ENCODE measurements at regions not wholly inside any gene's neighbourhood (a gene's known extent, or its start where the extent isn't known, plus 50 kb on each side); places are given as distances from the start of the nearest gene placed in this dataset.

DNA sequence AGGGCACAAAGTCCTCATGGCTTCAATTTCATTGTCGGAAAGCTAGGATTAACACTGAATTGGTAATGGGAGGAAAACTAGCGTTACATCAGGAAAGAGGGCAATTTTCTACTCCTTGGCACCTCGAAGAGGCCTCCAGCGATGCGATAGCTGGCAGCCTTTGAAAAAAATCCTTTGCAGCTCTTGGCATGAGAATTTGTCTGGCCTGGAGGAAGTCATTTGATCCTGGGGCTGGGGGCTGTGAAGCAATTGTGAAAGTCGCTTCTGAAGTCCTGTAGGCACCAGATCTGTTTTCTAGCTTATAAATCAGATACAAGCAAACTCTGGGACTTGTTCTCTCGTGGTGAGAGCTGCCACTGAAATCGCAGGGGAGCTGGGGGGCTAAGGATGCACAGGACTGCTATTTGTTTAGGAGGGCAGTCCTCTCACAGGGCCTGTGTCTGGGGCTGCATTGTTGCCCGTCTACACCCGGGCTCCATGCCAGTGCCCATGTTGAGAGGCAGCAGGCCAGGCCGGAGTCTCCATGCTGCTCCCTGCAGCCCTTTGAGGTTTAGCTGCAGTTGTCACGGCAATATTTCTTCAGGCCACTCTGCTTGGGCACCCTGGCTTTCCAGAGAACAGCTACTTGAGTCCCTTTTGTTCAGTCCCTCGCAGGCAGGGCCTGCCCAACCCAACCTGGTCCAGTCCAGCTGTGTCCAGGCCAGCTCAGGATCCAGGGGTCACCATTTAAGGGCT is 206.8 kb upstream of the LYZL1 start:
- H4K20me1 ChIP-seq (ENCODE audit: insufficient read depth): no peaks in the 10 kb centered on the region
- no peak for DNase-seq (ENCODE audit: low read depth, low spot score)
- no peaks in the 10 kb centered on the region for H3K9me3 ChIP-seq (ENCODE audit: control insufficient read depth in 1 of 2, insufficient read depth in 1 of 2, low read depth in 1 of 2, low read length in 2 of 2)
- H3K36me3 ChIP-seq (ENCODE audit: control insufficient read depth in 1 of 2, insufficient read depth in 2 of 2, low read length in 2 of 2): no peaks in the 10 kb centered on the region
- no TSS peak for BruUV-seq (replicated peaks)
- CTCF ChIA-PET: no interaction called here
- POLR2A ChIA-PET: no interaction called here
- H3K27me3 ChIP-seq (ENCODE audit: insufficient read depth, low read length): no peaks in the 10 kb centered on the region
- no peak overlapping the region for H3K27ac ChIP-seq (ENCODE audit: low read depth, low read length)
- no peaks in the 10 kb centered on the region for H3K9me2 ChIP-seq (ENCODE audit: insufficient read depth)
- no peak overlapping the region for H3K4me2 ChIP-seq (ENCODE audit: low read length)
- H3K9ac ChIP-seq (ENCODE audit: low read length): no peak overlapping the region
- H3K4me1 ChIP-seq (ENCODE audit: control insufficient read depth in 1 of 2, insufficient read depth in 2 of 2, low read length in 2 of 2): no peaks in the 10 kb centered on the region
- RAD21 ChIA-PET (ENCODE audit: low non-redundant PET in 1 of 2, low total read pairs in 2 of 2, uncharacterized antibody in 2 of 2, unreplicated experiment in 2 of 2): no interaction called here
- H3K4me3 ChIP-seq (replicated peaks in 1 of 2; ENCODE audit: low read depth in 1 of 2, low read length in 2 of 2): no peak overlapping the region
- H2AFZ ChIP-seq (ENCODE audit: low read depth, low read length, poor library complexity, severe bottlenecking): no peak overlapping the region
- no peak for ATAC-seq
- TF ChIP-seq TCF7L2 (IDR thresholded peaks at IDR 0.05; ENCODE audit: borderline replicate concordance, extremely low read depth, insufficient read depth, insufficient read length) (no peak), FOSL1 (IDR thresholded peaks at IDR 0.05; ENCODE audit: low read depth) (no peak), ELF1 (IDR thresholded peaks at IDR 0.05; ENCODE audit: borderline replicate concordance, low read depth) (no peak), CTCF (IDR thresholded peaks at IDR 0.05 in 2 of 3, conservative IDR thresholded peaks at IDR 0.05 in 1 of 3; ENCODE audit: borderline replicate concordance in 1 of 3, insufficient read depth in 1 of 3, low read depth in 2 of 3, low read length in 2 of 3) (no peak), REST (IDR thresholded peaks at IDR 0.05; ENCODE audit: low read depth) (no peak), JUND (IDR thresholded peaks at IDR 0.05) (no peak), SRF (IDR thresholded peaks at IDR 0.05; ENCODE audit: low read depth) (no peak), SP1 (IDR thresholded peaks at IDR 0.05; ENCODE audit: low read depth) (no peak), CBX3 (IDR thresholded peaks at IDR 0.05; ENCODE audit: low read depth) (no peak), EZH2phosphoT487 (IDR thresholded peaks at IDR 0.05; ENCODE audit: borderline replicate concordance) (no peak), RAD21 (IDR thresholded peaks at IDR 0.05; ENCODE audit: low read depth) (no peak), POLR2AphosphoS5 (IDR thresholded peaks at IDR 0.05; ENCODE audit: low read depth, low read length) (no peak), CEBPB (IDR thresholded peaks at IDR 0.05; ENCODE audit: low read depth) (no peak)
- TF ChIP-seq, protein P1, sequence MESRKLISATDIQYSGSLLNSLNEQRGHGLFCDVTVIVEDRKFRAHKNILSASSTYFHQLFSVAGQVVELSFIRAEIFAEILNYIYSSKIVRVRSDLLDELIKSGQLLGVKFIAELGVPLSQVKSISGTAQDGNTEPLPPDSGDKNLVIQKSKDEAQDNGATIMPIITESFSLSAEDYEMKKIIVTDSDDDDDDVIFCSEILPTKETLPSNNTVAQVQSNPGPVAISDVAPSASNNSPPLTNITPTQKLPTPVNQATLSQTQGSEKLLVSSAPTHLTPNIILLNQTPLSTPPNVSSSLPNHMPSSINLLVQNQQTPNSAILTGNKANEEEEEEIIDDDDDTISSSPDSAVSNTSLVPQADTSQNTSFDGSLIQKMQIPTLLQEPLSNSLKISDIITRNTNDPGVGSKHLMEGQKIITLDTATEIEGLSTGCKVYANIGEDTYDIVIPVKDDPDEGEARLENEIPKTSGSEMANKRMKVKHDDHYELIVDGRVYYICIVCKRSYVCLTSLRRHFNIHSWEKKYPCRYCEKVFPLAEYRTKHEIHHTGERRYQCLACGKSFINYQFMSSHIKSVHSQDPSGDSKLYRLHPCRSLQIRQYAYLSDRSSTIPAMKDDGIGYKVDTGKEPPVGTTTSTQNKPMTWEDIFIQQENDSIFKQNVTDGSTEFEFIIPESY (IDR thresholded peaks at IDR 0.05; ENCODE audit: extremely low read depth, insufficient replicate concordance, low read length): no peak
- TF ChIP-seq, protein P2, sequence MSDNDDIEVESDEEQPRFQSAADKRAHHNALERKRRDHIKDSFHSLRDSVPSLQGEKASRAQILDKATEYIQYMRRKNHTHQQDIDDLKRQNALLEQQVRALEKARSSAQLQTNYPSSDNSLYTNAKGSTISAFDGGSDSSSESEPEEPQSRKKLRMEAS (IDR thresholded peaks at IDR 0.05): no peak
- TF ChIP-seq, protein P3, sequence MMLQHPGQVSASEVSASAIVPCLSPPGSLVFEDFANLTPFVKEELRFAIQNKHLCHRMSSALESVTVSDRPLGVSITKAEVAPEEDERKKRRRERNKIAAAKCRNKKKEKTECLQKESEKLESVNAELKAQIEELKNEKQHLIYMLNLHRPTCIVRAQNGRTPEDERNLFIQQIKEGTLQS (IDR thresholded peaks at IDR 0.05): no peak
- intact Hi-C loops (cut with micrococcal nuclease): no loop called here
- no peaks in the 10 kb centered on the region for H3K79me2 ChIP-seq (ENCODE audit: insufficient read depth, low read length)

Measured in HCT116 (cell line).